Glutamatergic neuron (in vitro differentiated cells): ENCODE measurements at regions not wholly inside any gene's neighbourhood (a gene's known extent, or its start where the extent isn't known, plus 50 kb on each side); places are given as distances from the start of the nearest gene placed in this dataset.
A peak's percentile ranks its signal among the peaks of the same experiment; 100 is the strongest.

ENCODE experiments used
- DNase-seq: peaks from one replicate; pipeline ENCODE4 v3.0.0; 2022
- H3K27ac Mint-ChIP-seq: one replicate; pipeline ENCODE4 v1.8.0; 2020; ENCODE audit warnings: mild to moderate bottlenecking, mixed read lengths, inconsistent platforms; ENCODE audit not compliant: unreplicated experiment
- H3K27me3 Mint-ChIP-seq: one replicate; pipeline ENCODE4 v1.8.0; 2020; ENCODE audit warnings: mild to moderate bottlenecking, moderate library complexity, mixed read lengths, inconsistent platforms; ENCODE audit not compliant: unreplicated experiment
- H3K36me3 Mint-ChIP-seq: one replicate; pipeline ENCODE4 v1.8.0; 2020; ENCODE audit warnings: mild to moderate bottlenecking, mixed read lengths, inconsistent platforms; ENCODE audit not compliant: unreplicated experiment
- H3K4me1 Mint-ChIP-seq: one replicate; pipeline ENCODE4 v1.8.0; 2020; ENCODE audit warnings: mild to moderate bottlenecking, low read depth, mixed read lengths, inconsistent platforms; ENCODE audit not compliant: unreplicated experiment
- H3K4me3 Mint-ChIP-seq: one replicate; pipeline ENCODE4 v1.8.0; 2020; ENCODE audit warnings: mild to moderate bottlenecking, mixed read lengths, inconsistent platforms; ENCODE audit not compliant: unreplicated experiment
- H3K9me3 Mint-ChIP-seq: one replicate; pipeline ENCODE4 v1.8.0; 2020; ENCODE audit warnings: mild to moderate bottlenecking, moderate library complexity, mixed read lengths, inconsistent platforms; ENCODE audit not compliant: unreplicated experiment
- TF ChIP-seq, protein P1 (sequence below): fragments of 200-600 bp; sonication (generic); IDR thresholded peaks from one replicate; pipeline ENCODE4 v1.5.0; 2021; ENCODE audit not compliant: partially characterized antibody, unreplicated experiment

DNA sequence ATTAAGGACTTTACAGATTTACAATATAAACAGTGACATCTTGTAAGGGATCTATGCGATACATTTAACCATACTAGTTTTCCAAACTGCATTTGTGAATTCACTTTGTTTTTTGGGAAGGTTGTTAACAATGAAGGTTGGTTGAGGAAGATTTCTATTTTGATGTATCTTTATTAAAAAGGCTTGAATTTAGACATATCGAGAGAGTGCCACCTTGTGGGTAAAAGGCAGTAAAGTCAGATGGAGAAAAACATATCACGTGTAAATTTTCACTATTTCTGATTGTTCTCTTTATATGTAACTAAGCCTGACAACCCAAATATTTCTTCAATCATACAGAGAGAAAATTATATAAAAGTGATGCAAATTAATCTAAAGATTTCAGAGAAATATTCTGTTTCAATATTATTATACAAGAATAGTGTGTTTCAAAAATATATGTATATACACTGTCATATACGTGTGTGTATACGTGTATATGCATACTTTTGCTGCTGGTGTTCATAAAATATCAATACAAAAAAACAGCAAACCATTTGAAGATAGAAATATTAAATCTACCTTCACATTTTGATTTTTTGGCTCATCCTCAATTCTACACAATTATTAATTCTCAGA, 988.6 kb downstream of the SORCS1 start:
- H3K27ac Mint-ChIP-seq: peak overlapping the region; percentile 52
- TF ChIP-seq, protein P1, sequence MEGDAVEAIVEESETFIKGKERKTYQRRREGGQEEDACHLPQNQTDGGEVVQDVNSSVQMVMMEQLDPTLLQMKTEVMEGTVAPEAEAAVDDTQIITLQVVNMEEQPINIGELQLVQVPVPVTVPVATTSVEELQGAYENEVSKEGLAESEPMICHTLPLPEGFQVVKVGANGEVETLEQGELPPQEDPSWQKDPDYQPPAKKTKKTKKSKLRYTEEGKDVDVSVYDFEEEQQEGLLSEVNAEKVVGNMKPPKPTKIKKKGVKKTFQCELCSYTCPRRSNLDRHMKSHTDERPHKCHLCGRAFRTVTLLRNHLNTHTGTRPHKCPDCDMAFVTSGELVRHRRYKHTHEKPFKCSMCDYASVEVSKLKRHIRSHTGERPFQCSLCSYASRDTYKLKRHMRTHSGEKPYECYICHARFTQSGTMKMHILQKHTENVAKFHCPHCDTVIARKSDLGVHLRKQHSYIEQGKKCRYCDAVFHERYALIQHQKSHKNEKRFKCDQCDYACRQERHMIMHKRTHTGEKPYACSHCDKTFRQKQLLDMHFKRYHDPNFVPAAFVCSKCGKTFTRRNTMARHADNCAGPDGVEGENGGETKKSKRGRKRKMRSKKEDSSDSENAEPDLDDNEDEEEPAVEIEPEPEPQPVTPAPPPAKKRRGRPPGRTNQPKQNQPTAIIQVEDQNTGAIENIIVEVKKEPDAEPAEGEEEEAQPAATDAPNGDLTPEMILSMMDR: peak; percentile 68
- H3K36me3 Mint-ChIP-seq: no peaks in the 10 kb centered on the region
- H3K4me1 Mint-ChIP-seq: peaks cover 9% of the 10 kb centered on the region
- DNase-seq: no peak
- H3K4me3 Mint-ChIP-seq: no peak overlapping the region
- no peaks in the 10 kb centered on the region for H3K9me3 Mint-ChIP-seq
- H3K27me3 Mint-ChIP-seq: no peaks in the 10 kb centered on the region

DNA sequence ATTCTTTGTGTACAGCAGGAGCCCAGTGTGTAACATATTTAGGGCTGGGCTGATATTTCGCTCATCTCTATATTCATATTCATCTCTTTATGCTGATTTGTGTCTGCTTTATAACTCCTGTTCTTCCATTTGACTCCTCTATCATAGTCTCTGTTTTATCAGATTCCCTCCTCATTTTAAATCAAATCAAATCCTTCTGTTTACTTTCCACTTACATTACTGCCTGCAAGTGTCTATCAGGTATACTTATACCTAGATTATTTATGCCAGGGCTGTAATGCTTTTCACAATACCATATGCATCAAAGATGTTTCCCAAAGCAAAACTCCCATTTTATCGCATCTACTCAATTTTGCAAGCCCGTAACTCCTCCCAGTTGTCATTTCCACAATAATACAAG, 990.7 kb downstream of the SORCS1 start:
- H3K27me3 Mint-ChIP-seq: no peaks in the 10 kb centered on the region
- H3K4me1 Mint-ChIP-seq: peaks cover 6% of the 10 kb centered on the region
- H3K9me3 Mint-ChIP-seq: no peaks in the 10 kb centered on the region
- H3K27ac Mint-ChIP-seq: no peak overlapping the region
- H3K4me3 Mint-ChIP-seq: no peak overlapping the region
- H3K36me3 Mint-ChIP-seq: no peaks in the 10 kb centered on the region
- TF ChIP-seq, protein P1: no peak
- no peak for DNase-seq

DNA sequence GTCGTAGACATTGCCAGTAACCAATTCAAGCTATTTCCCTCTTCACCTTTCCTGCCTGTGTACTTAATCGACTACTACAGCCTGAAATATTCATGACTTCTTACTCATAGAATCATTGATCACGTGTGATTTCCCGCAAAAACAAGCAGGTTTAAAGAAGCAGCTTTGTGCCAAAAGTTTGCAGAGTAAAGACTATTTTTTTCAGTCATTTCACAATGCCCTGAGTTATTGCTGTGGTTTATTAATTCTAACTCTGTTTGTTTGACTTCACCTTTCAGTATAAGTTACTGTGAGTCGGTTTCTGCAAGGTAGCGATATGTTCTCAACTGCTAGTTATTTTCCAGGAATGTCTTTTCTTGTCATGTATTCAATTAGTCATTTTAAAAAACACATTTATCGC, 995.3 kb downstream of the SORCS1 start:
- DNase-seq: no peak
- Mint-ChIP-seq H3K27me3 (no peaks in the 10 kb centered on the region), H3K4me1 (no peaks in the 10 kb centered on the region), H3K4me3 (no peak overlapping the region), H3K27ac (no peak overlapping the region), H3K9me3 (no peaks in the 10 kb centered on the region), H3K36me3 (no peaks in the 10 kb centered on the region)
- TF ChIP-seq, protein P1: no peak

DNA sequence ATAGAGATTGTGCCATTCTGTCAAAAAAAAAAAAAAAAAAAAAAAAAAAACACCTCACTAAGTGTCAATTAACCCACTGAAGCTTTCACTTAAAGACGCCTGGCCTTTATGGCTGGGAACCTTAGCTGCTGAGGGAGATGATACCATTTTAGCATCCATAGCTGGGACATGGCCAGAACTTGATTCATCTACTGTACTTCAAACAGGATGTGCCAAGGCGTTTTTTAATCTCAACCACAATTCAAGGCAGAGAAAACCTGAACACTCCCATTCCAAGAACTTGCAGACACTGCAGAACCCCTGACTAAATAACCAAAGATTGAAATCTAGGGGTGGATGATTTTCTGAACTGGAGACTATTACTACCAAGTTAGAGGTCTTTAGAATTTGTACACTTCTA, 996.6 kb downstream of the SORCS1 start:
- no peak for DNase-seq
- TF ChIP-seq, protein P1: no peak
- Mint-ChIP-seq H3K36me3 (peaks cover 6% of the 10 kb centered on the region), H3K4me1 (no peaks in the 10 kb centered on the region), H3K9me3 (no peaks in the 10 kb centered on the region), H3K27ac (no peak overlapping the region), H3K27me3 (no peaks in the 10 kb centered on the region), H3K4me3 (no peak overlapping the region)

DNA sequence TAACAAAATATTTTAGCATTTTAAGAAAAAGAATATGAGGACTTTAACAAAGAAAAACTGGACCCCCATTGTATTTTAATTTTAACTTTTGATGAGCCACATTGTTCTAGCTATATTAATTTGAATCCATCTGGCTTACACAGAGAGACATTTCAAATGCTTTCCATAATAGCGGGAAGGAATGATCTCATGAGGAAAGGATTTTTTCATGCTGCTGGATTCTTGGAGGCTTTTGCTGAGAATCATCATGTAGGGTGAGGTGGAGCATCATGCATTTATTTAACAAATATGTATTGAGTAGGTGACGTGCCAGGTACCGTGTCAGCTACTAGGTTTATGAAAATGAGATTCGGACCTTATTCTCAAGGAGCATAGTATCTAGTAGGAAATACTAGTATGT, 1006.3 kb downstream of the SORCS1 start:
- Mint-ChIP-seq H3K27ac (no peak overlapping the region), H3K4me1 (no peaks in the 10 kb centered on the region), H3K4me3 (no peak overlapping the region), H3K36me3 (peaks cover 3% of the 10 kb centered on the region), H3K27me3 (no peaks in the 10 kb centered on the region), H3K9me3 (no peaks in the 10 kb centered on the region)
- no peak for DNase-seq
- TF ChIP-seq, protein P1: no peak
